CD4-positive, alpha-beta memory T cell (primary cell): ENCODE measurements at regions not wholly inside any gene's neighbourhood (a gene's known extent, or its start where the extent isn't known, plus 50 kb on each side); places are given as distances from the start of the nearest gene placed in this dataset.

ENCODE experiments used
- CTCF ChIA-PET: fragments of 350-600 bp; sonication (Branson Sonifier 250); formaldehyde crosslinking; loops from one replicate; lab custom pipeline; 2021; ENCODE audit warnings: inconsistent platforms; ENCODE audit not compliant: partially characterized antibody; lab: Charles Lee
- POLR2A ChIA-PET: fragments of 350-600 bp; sonication (Branson Sonifier 250); formaldehyde crosslinking; loops from one replicate; lab custom pipeline; 2021; ENCODE audit not compliant: partially characterized antibody; lab: Charles Lee
- DNase-seq, 5 donors: peaks; one replicate each; pipeline versions ENCODE4 v3.0.0 to v3.0.0-alpha.2; 2020 to 2022; ENCODE audit warnings: mixed read lengths in 1 of 5
- H3K27ac ChIP-seq: one replicate; pipeline ENCODE4 v1.7.0; 2013; ENCODE audit warnings: low read depth, low read length
- H3K27me3 ChIP-seq: 2 replicates; pipeline ENCODE4 v1.7.0; 2013; ENCODE audit warnings: mild to moderate bottlenecking, low read length, moderate library complexity; ENCODE audit not compliant: insufficient read depth
- H3K36me3 ChIP-seq: 2 replicates; pipeline ENCODE4 v1.7.0; 2013; ENCODE audit warnings: mild to moderate bottlenecking, low read length, moderate library complexity; ENCODE audit not compliant: insufficient read depth
- H3K4me1 ChIP-seq: 2 replicates; pipeline ENCODE4 v1.7.0; 2013; ENCODE audit warnings: mild to moderate bottlenecking, low read length, moderate library complexity; ENCODE audit not compliant: insufficient read depth
- H3K4me3 ChIP-seq, 2 donors: one replicate each; pipeline ENCODE4 v1.7.0; 2013; ENCODE audit warnings: low read length in 2 of 2, mild to moderate bottlenecking in 1 of 2
- H3K9me3 ChIP-seq, 2 donors: one replicate each; pipeline ENCODE4 v1.7.0; 2013; ENCODE audit warnings: low read length in 2 of 2, control low read depth in 1 of 2; ENCODE audit not compliant: control insufficient read depth in 1 of 2
- H3K27ac Mint-ChIP-seq, 7 donors: one replicate each; pipeline ENCODE4 v1.8.0; 2020 to 2021; ENCODE audit warnings: mixed read lengths in 7 of 7, mild to moderate bottlenecking in 6 of 7, inconsistent platforms in 3 of 7, moderate library complexity in 3 of 7
- H3K27me3 Mint-ChIP-seq, 2 donors: one replicate each; pipeline ENCODE4 v1.8.0; 2020 to 2021; ENCODE audit warnings: mixed read lengths in 2 of 2
- H3K36me3 Mint-ChIP-seq, 2 donors: one replicate each; pipeline ENCODE4 v1.8.0; 2020 to 2021; ENCODE audit warnings: mixed read lengths in 2 of 2, inconsistent platforms in 1 of 2, mild to moderate bottlenecking in 1 of 2
- H3K4me1 Mint-ChIP-seq, 4 donors: one replicate each; pipeline ENCODE4 v1.8.0; 2020 to 2021; ENCODE audit warnings: mixed read lengths in 4 of 4, mild to moderate bottlenecking in 1 of 4
- H3K4me3 Mint-ChIP-seq, 8 donors: one replicate each; pipeline ENCODE4 v1.8.0; 2020 to 2021; ENCODE audit warnings: mixed read lengths in 8 of 8, mild to moderate bottlenecking in 7 of 8, moderate library complexity in 6 of 8, inconsistent platforms in 3 of 8
- H3K9me3 Mint-ChIP-seq, 8 donors: one replicate each; pipeline ENCODE4 v1.8.0; 2020 to 2021; ENCODE audit warnings: mixed read lengths in 8 of 8, mild to moderate bottlenecking in 5 of 8, inconsistent platforms in 3 of 8, moderate library complexity in 1 of 8
- intact Hi-C: fragments of 100-400 bp; cut with micrococcal nuclease; formaldehyde crosslinking; loops from one replicate; pipeline ENCODE4 v1.15.1; 2023

GRCh38 chr6:165894171-165894825 lies 231.3 kb upstream of the PDE10A start:
- Mint-ChIP-seq H3K4me3 (no peak overlapping the region), H3K27me3 (peaks cover 8 to 17% of the 10 kb centered on the region in 2 donors), H3K9me3 (peaks cover 0 to 7% (median 0%) of the 10 kb centered on the region in 8 donors), H3K4me1 (no peaks in the 10 kb centered on the region), H3K36me3 (no peaks in the 10 kb centered on the region), H3K27ac (no peak overlapping the region)
- H3K4me1 ChIP-seq: no peaks in the 10 kb centered on the region
- intact Hi-C loops: no loop called here
- no peak for DNase-seq
- no peaks in the 10 kb centered on the region for H3K27me3 ChIP-seq
- no peaks in the 10 kb centered on the region for H3K36me3 ChIP-seq
- H3K9me3 ChIP-seq: no peaks in the 10 kb centered on the region
- ChIA-PET CTCF (no interaction called here), POLR2A (no interaction called here)
- no peak overlapping the region for H3K27ac ChIP-seq
- no peak overlapping the region for H3K4me3 ChIP-seq

DNA sequence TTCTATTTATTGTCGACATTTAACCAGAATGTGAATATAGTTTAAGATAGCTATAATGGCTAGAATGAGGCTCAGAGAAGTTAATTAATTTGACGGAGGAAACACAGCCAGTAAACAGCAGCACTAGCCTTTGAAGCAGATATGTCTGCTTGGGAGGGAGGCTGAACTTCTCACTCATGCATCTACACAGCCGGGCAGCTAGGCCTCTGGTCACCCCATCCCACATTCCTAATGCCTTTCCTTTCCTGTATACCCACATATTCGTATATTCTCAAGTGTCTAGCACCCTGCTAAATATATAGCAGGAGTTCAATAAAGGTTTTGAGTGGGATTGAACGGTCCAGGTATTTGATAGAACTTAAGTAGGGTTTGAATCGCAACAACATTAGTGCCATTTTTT lies 230.4 kb upstream of the PDE10A start:
- H3K27ac ChIP-seq: no peak overlapping the region
- H3K36me3 Mint-ChIP-seq: no peaks in the 10 kb centered on the region
- intact Hi-C loops: no loop called here
- H3K4me1 ChIP-seq: no peaks in the 10 kb centered on the region
- no peaks in the 10 kb centered on the region for H3K9me3 ChIP-seq
- H3K4me3 ChIP-seq: no peak overlapping the region
- no peaks in the 10 kb centered on the region for H3K36me3 ChIP-seq
- ChIA-PET POLR2A (no interaction called here), CTCF (no interaction called here)
- no peak for DNase-seq
- H3K27ac Mint-ChIP-seq: no peak overlapping the region
- H3K27me3 ChIP-seq: no peaks in the 10 kb centered on the region
- no peaks in the 10 kb centered on the region for H3K4me1 Mint-ChIP-seq
- peaks cover 5 to 13% of the 10 kb centered on the region in 2 donors for H3K27me3 Mint-ChIP-seq
- peaks cover 0 to 7% (median 0%) of the 10 kb centered on the region in 8 donors for H3K9me3 Mint-ChIP-seq
- H3K4me3 Mint-ChIP-seq: no peak overlapping the region

DNA sequence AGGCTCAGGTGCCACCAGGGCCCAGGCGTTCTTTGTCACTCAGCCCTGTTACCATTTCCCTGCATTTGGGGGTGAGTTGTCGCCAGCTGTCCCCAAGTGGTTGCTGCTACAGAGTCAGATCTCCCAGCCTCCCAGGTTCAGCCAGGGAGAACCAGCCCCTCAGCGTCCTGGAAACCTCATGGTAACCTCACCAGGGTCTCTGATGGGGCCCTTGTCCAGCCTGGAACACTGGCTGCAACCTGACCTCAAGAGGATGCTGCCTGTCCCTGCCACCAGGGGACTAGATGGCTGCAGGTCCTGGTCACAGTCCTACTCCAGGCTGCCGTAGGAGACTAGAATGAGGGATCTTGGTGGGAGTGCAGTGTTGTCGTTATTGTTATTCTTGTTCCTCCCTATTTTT lies 228.3 kb upstream of the PDE10A start:
- peaks cover 0 to 7% (median 2%) of the 10 kb centered on the region in 8 donors for H3K9me3 Mint-ChIP-seq
- CTCF ChIA-PET: no interaction called here

DNA sequence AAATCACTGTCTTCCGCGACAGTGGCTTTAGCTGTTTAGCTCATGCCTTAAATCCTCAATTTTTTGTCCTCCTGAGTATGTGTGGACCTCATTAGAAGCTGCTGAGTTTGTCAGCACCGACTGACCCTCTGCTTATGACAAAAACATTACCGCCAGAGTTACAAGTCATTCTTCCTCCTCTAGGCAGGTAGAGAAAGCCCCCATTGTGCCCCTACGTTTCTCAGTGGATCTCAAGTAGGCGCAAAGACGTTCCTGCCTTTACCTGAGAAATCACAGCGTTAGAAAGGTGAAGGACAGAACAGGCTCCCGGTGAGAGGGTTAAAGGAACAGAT lies 227.3 kb upstream of the PDE10A start:
- Mint-ChIP-seq H3K27ac (no peak overlapping the region), H3K4me3 (no peak overlapping the region), H3K27me3 (peaks cover 4 to 9% of the 10 kb centered on the region in 2 donors), H3K9me3 (peaks cover 0 to 7% (median 2%) of the 10 kb centered on the region in 8 donors), H3K4me1 (no peaks in the 10 kb centered on the region), H3K36me3 (no peaks in the 10 kb centered on the region)
- Histone ChIP-seq H3K27ac (no peak overlapping the region), H3K4me3 (no peak overlapping the region), H3K4me1 (no peaks in the 10 kb centered on the region), H3K36me3 (no peaks in the 10 kb centered on the region), H3K27me3 (no peaks in the 10 kb centered on the region), H3K9me3 (no peaks in the 10 kb centered on the region)
- intact Hi-C loops: no loop called here
- POLR2A ChIA-PET: no interaction called here
- no peak for DNase-seq
- CTCF ChIA-PET: no interaction called here

More for the DNA sequence above, 228.3 kb upstream of the PDE10A start:
- H3K36me3 Mint-ChIP-seq: no peaks in the 10 kb centered on the region
- no peaks in the 10 kb centered on the region for H3K36me3 ChIP-seq
- no peaks in the 10 kb centered on the region for H3K9me3 ChIP-seq
- no peaks in the 10 kb centered on the region for H3K4me1 ChIP-seq
- no peak overlapping the region for H3K4me3 Mint-ChIP-seq
- POLR2A ChIA-PET: no interaction called here
- H3K27ac ChIP-seq: no peak overlapping the region
- intact Hi-C loops: no loop called here
- no peaks in the 10 kb centered on the region for H3K27me3 ChIP-seq
- no peak overlapping the region for H3K4me3 ChIP-seq
- DNase-seq: no peak
- no peaks in the 10 kb centered on the region for H3K4me1 Mint-ChIP-seq
- no peak overlapping the region for H3K27ac Mint-ChIP-seq
- peaks cover 4 to 9% of the 10 kb centered on the region in 2 donors for H3K27me3 Mint-ChIP-seq

DNA sequence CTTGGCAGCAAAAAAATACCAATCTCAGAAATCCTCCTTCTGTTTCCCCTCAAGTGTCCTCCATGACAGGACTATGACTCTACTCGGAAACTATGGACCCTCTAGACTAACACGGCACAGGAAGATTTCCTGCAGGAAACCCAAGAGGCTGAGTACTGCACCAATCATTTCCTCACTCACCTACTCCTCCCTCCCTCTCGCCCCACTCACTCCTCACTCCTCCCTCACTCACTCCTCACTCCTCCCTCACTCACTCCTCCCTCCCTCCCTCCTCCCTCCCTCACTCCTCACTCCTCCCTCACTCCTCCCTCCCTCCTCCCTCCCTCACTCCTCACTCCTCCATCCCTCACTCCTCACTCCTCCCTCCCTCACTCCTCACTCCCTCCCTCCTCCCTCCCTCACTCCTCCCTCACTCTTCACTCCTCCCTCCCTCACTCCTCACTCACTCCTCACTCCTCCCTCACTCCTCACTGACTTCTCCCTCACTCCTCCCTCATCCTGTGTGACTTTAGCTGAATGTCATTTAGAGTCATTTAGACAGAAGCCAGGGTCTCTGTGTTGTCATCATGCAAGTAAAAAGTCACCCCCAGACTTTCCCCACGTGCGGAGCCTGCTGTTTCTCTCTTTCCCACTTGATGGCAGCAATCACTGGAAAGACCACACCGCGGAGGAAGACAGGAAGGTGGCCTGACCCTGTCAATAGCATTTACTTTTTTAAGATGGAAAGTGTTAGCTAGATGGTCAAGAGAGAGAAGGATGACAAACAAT lies 226.8 kb upstream of the PDE10A start:
- Mint-ChIP-seq H3K36me3 (no peaks in the 10 kb centered on the region), H3K27me3 (peaks cover 4 to 10% of the 10 kb centered on the region in 2 donors), H3K9me3 (peaks cover 0 to 7% (median 2%) of the 10 kb centered on the region in 8 donors), H3K27ac (no peak overlapping the region), H3K4me3 (no peak overlapping the region), H3K4me1 (peaks cover 0 to 3% (median under 1%) of the 10 kb centered on the region in 4 donors)
- H3K36me3 ChIP-seq: no peaks in the 10 kb centered on the region
- H3K9me3 ChIP-seq: no peaks in the 10 kb centered on the region
- intact Hi-C loops: no loop called here
- H3K27ac ChIP-seq: no peak overlapping the region
- H3K27me3 ChIP-seq: no peaks in the 10 kb centered on the region
- ChIA-PET POLR2A (no interaction called here), CTCF (interaction anchor here (1.0 kb wide), 1 partner anchor 8 kb away, joined by 4 read pairs; no protein-coding TSS in a partner anchor)
- no peak for DNase-seq
- H3K4me3 ChIP-seq: no peak overlapping the region
- H3K4me1 ChIP-seq: no peaks in the 10 kb centered on the region

- H3K36me3 Mint-ChIP-seq: no peaks in the 10 kb centered on the region
- peaks cover 0 to 7% (median 4%) of the 10 kb centered on the region in 4 donors for H3K4me1 Mint-ChIP-seq
- peaks cover 6 to 8% of the 10 kb centered on the region in 2 donors for H3K27me3 Mint-ChIP-seq
- Histone ChIP-seq H3K4me3 (no peak overlapping the region), H3K27ac (no peak overlapping the region), H3K4me1 (no peaks in the 10 kb centered on the region), H3K36me3 (no peaks in the 10 kb centered on the region), H3K27me3 (no peaks in the 10 kb centered on the region), H3K9me3 (no peaks in the 10 kb centered on the region)
- H3K9me3 Mint-ChIP-seq: peaks cover 0 to 5% (median 1%) of the 10 kb centered on the region in 8 donors
- no peak overlapping the region for H3K27ac Mint-ChIP-seq
- no peak for DNase-seq
- POLR2A ChIA-PET: no interaction called here
- CTCF ChIA-PET: interaction anchor here (1.1 to 3.9 kb wide), 2 partner anchors 220 to 514 kb away, joined by 4 to 19 read pairs; no protein-coding TSS in a partner anchor
- intact Hi-C loops: no loop called here
- H3K4me3 Mint-ChIP-seq: no peak overlapping the region
These were observed 223.1 kb upstream of the PDE10A start for GRCh38 chr6:165886169-165886568.
